RWPE2 (cell line): ENCODE measurements at regions not wholly inside any gene's neighbourhood (a gene's known extent, or its start where the extent isn't known, plus 50 kb on each side); places are given as distances from the start of the nearest gene placed in this dataset.
A peak's percentile ranks its signal among the peaks of the same experiment; 100 is the strongest.

Experiments used
- ATAC-seq: fragments of 200-7000 bp; cut with Tn5 transposase; 3 replicates; pipeline ENCODE4 v1.9.1; 2021; ENCODE audit warnings: low read depth
- DNase-seq: peaks from one replicate; pipeline ENCODE4 v3.0.0-alpha.2; 2020; ENCODE audit warnings: low spot score
- H3K27ac ChIP-seq: fragments of 450-650 bp; 2 replicates; pipeline ENCODE4 v1.5.1; 2017; ENCODE audit warnings: mild to moderate bottlenecking; ENCODE audit not compliant: poor library complexity, severe bottlenecking
- H3K27me3 ChIP-seq: fragments of 250-450 bp; sonication (Bioruptor Pico); 2 replicates; pipeline ENCODE4 v1.5.1; 2021; ENCODE audit warnings: mild to moderate bottlenecking, moderate library complexity; ENCODE audit not compliant: insufficient read depth, poor library complexity, severe bottlenecking
- H3K36me3 ChIP-seq: fragments of 250-450 bp; sonication (Bioruptor Pico); 2 replicates; pipeline ENCODE4 v1.5.1; 2020; ENCODE audit warnings: low read depth, mild to moderate bottlenecking, moderate library complexity
- H3K4me1 ChIP-seq: fragments of 250-450 bp; sonication (Bioruptor Pico); 2 replicates; pipeline ENCODE4 v1.5.1; 2021; ENCODE audit warnings: mild to moderate bottlenecking, moderate library complexity; ENCODE audit not compliant: insufficient read depth, poor library complexity, severe bottlenecking
- H3K4me3 ChIP-seq: fragments of 250-450 bp; sonication (Bioruptor Pico); 2 replicates; pipeline ENCODE4 v1.5.1; 2021; ENCODE audit warnings: mild to moderate bottlenecking, moderate library complexity; ENCODE audit not compliant: severe bottlenecking
- H3K9me3 ChIP-seq: fragments of 250-450 bp; sonication (Bioruptor Pico); 2 replicates; pipeline ENCODE4 v1.5.1; 2021; ENCODE audit warnings: mild to moderate bottlenecking, moderate library complexity; ENCODE audit not compliant: severe bottlenecking
- TF ChIP-seq, protein P1 (sequence below): fragments of 450-650 bp; IDR thresholded peaks from one replicate; pipeline ENCODE4 v1.5.1; 2017; ENCODE audit warnings: mild to moderate bottlenecking, moderate library complexity; ENCODE audit not compliant: poor library complexity, severe bottlenecking

DNA sequence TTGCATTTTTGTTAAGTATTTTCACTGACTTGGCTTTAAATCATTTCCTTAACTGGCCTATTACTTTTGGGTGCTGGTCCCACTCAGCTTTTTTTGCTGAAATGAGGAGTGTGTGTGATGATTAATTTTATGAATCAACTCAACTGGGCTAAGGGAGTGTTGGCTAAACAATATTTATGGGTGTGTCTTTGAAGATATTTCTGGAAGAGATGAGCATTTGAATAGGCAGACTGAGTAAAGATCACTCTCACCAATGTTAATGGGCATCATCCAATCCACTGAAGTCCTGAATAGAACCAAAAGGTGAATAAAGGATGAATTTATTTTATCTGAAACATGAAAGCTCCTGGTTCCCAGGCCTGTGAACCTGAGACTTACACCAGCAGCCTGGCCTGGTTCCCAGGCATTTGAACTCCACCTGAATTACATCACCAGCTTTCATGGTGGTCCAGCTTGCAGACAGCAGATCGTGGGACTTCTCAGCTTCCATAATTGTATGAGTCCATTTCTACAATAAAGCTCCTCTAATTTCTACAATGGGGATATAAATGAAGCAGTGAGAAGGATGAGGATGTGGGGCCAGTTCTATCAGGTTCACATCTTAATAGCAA, 241.3 kb upstream of the ZC3H12C start:
- H3K4me3 ChIP-seq, result no peak overlapping the region
- no peaks in the 10 kb centered on the region for H3K4me1 ChIP-seq
- H3K9me3 ChIP-seq, result peaks cover 2% of the 10 kb centered on the region
- no peak for DNase-seq
- no peaks in the 10 kb centered on the region for H3K36me3 ChIP-seq
- TF ChIP-seq, protein P1, sequence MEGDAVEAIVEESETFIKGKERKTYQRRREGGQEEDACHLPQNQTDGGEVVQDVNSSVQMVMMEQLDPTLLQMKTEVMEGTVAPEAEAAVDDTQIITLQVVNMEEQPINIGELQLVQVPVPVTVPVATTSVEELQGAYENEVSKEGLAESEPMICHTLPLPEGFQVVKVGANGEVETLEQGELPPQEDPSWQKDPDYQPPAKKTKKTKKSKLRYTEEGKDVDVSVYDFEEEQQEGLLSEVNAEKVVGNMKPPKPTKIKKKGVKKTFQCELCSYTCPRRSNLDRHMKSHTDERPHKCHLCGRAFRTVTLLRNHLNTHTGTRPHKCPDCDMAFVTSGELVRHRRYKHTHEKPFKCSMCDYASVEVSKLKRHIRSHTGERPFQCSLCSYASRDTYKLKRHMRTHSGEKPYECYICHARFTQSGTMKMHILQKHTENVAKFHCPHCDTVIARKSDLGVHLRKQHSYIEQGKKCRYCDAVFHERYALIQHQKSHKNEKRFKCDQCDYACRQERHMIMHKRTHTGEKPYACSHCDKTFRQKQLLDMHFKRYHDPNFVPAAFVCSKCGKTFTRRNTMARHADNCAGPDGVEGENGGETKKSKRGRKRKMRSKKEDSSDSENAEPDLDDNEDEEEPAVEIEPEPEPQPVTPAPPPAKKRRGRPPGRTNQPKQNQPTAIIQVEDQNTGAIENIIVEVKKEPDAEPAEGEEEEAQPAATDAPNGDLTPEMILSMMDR, result no peak
- H3K27ac ChIP-seq, result no peak overlapping the region
- H3K27me3 ChIP-seq, result no peaks in the 10 kb centered on the region
- peak; percentile 51 for ATAC-seq

DNA sequence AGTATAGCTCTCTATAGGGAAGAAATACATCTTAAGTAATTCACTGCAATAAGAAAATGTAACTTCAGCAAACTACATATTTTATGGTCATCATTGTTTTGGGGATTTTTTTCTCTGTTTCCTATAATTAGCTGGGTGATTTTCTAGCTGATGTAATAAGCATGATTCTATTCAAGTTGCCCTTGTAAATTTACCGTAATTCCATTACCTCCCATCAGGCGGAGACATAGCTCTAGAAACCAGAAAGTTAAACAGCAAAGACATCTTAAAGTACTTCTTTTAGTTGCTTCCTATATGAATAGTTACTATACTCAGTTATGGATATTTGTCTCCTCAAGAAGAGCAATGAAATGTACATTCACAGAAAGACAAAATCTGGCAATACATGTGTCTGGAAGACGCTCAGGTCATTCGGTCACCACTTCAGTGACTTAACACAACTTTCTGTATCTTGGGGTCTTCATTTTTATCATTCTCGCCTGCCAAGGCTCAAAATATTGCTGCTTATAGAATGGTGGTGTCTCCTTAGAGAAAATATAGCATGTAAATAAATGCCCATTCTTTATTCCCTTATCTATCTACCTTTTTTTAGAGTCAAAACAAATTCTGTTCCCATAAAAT, 239.9 kb upstream of the ZC3H12C start:
- TF ChIP-seq, protein P1, result peak; percentile 71
- DNase-seq, result no peak
- peaks cover 2% of the 10 kb centered on the region for H3K9me3 ChIP-seq
- H3K36me3 ChIP-seq, result no peaks in the 10 kb centered on the region
- H3K27ac ChIP-seq, result no peak overlapping the region
- no peaks in the 10 kb centered on the region for H3K4me1 ChIP-seq
- ATAC-seq, result peak; percentile 53; the same call in 1 of the 3 replicates
- H3K27me3 ChIP-seq, result no peaks in the 10 kb centered on the region
- H3K4me3 ChIP-seq, result no peak overlapping the region

DNA sequence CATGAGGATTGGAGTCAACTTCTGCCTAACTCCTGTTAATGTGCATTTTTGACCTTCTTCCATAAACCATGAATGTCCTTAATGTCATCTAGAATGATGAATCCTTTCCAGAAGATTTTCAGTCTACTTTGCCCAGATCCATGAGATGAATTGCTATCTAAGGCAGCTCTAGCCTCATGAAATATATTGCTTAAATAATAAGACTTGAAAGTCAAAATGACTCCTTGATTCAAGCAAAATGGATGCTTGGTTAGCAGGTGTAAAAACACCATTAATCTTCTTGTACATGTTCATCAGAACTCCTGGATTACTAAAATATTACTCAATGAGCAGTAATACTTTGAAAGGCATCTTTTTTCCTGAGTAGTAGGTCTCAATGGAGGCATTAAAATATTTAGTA, 238.5 kb upstream of the ZC3H12C start:
- TF ChIP-seq, protein P1, result no peak
- Histone ChIP-seq H3K27ac (no peak overlapping the region), H3K4me1 (no peaks in the 10 kb centered on the region), H3K36me3 (no peaks in the 10 kb centered on the region), H3K27me3 (no peaks in the 10 kb centered on the region), H3K9me3 (peaks cover 2% of the 10 kb centered on the region), H3K4me3 (no peak overlapping the region)
- ATAC-seq (no peak), DNase-seq (no peak)

DNA sequence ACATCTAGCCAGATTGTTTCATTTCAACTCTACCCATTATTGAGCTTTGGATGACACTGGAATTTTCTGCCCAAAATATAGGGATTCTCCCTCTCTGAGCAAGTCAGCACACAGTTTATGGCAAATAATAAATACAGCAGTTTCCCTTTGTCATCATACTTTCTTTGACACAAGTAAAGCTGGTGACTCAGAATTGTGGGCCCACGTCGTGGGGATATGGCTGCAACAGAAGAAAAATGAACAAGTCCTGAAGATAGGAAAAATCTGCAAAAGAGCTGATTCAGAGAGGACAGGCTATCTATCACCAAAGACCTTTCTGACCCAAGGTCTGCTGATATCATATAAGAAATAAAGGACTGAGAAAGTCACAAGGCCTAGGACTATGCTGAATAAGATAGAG, 236.3 kb upstream of the ZC3H12C start:
- Histone ChIP-seq H3K4me1 (no peaks in the 10 kb centered on the region), H3K4me3 (no peak overlapping the region), H3K36me3 (no peaks in the 10 kb centered on the region), H3K27me3 (no peaks in the 10 kb centered on the region), H3K27ac (no peak overlapping the region), H3K9me3 (no peaks in the 10 kb centered on the region)
- no peak for DNase-seq
- TF ChIP-seq, protein P1, result no peak
- ATAC-seq, result no peak

DNA sequence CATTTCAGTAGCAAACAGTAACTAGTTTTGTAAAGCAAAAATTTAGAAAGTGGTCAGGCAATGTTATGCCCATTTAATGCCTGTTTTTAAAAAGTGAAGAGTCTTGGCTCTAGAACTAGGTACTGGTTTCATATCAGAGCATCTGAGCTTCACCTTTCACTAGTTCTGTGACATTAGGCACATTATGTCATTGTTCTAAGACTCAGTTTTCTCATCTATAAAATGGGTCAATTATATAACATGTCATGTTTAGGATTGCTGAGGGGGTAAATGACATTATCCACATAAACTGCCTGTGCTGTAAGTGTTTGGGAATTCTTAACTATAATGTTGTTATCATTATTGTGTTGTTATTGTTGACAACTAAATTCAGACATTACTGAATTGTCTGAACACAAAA, 235.6 kb upstream of the ZC3H12C start:
- H3K4me3 ChIP-seq, result no peak overlapping the region
- TF ChIP-seq, protein P1, result no peak
- no peak overlapping the region for H3K27ac ChIP-seq
- H3K27me3 ChIP-seq, result no peaks in the 10 kb centered on the region
- no peak for ATAC-seq
- no peak for DNase-seq
- H3K36me3 ChIP-seq, result no peaks in the 10 kb centered on the region
- no peaks in the 10 kb centered on the region for H3K4me1 ChIP-seq
- no peaks in the 10 kb centered on the region for H3K9me3 ChIP-seq
